HepG2 (cell line): ENCODE measurements at regions not wholly inside any gene's neighbourhood (a gene's known extent, or its start where the extent isn't known, plus 50 kb on each side); places are given as distances from the start of the nearest gene placed in this dataset.

Source experiments
- ATAC-seq: fragments of 200-7000 bp; cut with Tn5 transposase; 3 replicates; pipeline ENCODE4 v1.9.1; 2020; ENCODE audit warnings: mild to moderate bottlenecking, moderate library complexity
- BruUV-seq: library from RNA; stranded (reverse); fragments of 400-500 nt; replicated peaks from 2 replicates; lab custom pipeline; 2021; lab: Mats Ljungman, UMichigan
- CTCF ChIA-PET: fragments of 300-600 bp; formaldehyde crosslinking; extraction: SDS; loops from one replicate; lab custom pipeline; 2021; ENCODE audit warnings: low total read pairs, inconsistent platforms, low intra/inter-chr PET ratio; lab: Yijun Ruan, JAX
- POLR2A ChIA-PET: fragments of 350-600 bp; sonication (Branson Sonifier 250); formaldehyde crosslinking; loops from one replicate; lab custom pipeline; 2020; ENCODE audit warnings: antibody characterized with exemption, inconsistent platforms; lab: Yijun Ruan, JAX
- DNase-seq: peaks from one replicate; pipeline ENCODE4 v3.0.0-alpha.2; 2015; ENCODE audit warnings: low spot score
- FAIRE-seq: peaks from 3 replicates; lab custom pipeline; 2011; peaks lifted over from hg19 to GRCh38; lab: Jason Lieb, UNC
- H2AFZ ChIP-seq: one replicate; pipeline ENCODE4 v1.6.1; 2011; ENCODE audit warnings: low read length, inconsistent platforms
- H3K27ac ChIP-seq: fragments of 300-600 bp; 3 replicates; pipeline ENCODE4 v1.8.0; 2011; ENCODE audit warnings: mixed run types, mild to moderate bottlenecking, mixed read lengths, low read length, inconsistent platforms; ENCODE audit not compliant: insufficient read depth; ENCODE audit errors: extremely low read length
- H3K27me3 ChIP-seq, 2 experiments: fragments of 200-600 bp in 1 of 2; 2 replicates in 1 of 2; 3 replicates in 1 of 2; pipeline versions ENCODE4 v1.6.0 to v1.8.0; 2011; ENCODE audit warnings: low read length in 2 of 2, mild to moderate bottlenecking in 2 of 2, moderate library complexity in 2 of 2, inconsistent platforms in 1 of 2; ENCODE audit not compliant: insufficient read depth in 2 of 2, control insufficient read depth in 1 of 2
- H3K36me3 ChIP-seq, 2 experiments: fragments of 200-600 bp in 1 of 2; replicated peaks in 1 of 2; 2 replicates in 1 of 2; 3 replicates in 1 of 2; pipeline versions ENCODE4 v1.5.1 to v1.8.0; 2011; ENCODE audit warnings: low read length in 2 of 2, inconsistent platforms in 1 of 2; ENCODE audit not compliant: insufficient read depth in 2 of 2, control insufficient read depth in 1 of 2
- H3K4me1 ChIP-seq: 2 replicates; pipeline ENCODE4 v1.5.1; 2012; ENCODE audit warnings: low read length, inconsistent platforms; ENCODE audit not compliant: insufficient read depth
- H3K4me2 ChIP-seq: 2 replicates; pipeline ENCODE4 v1.6.0; 2011; ENCODE audit warnings: low read depth, low read length, inconsistent platforms
- H3K4me3 ChIP-seq, 3 experiments: fragments of 200-600 bp in 1 of 3; sonication (generic), shearing (Covaris generic) in 1 of 3; replicated peaks in 1 of 3; 2 replicates each; pipeline ENCODE4 v1.5.1; 2011 to 2016; ENCODE audit warnings: low read length in 3 of 3, inconsistent platforms in 2 of 3, low read depth in 2 of 3, mild to moderate bottlenecking in 2 of 3, control low read depth in 1 of 3, mixed read lengths in 1 of 3; ENCODE audit not compliant: insufficient read depth in 1 of 3
- H3K79me2 ChIP-seq: one replicate; pipeline ENCODE4 v1.6.1; 2011; ENCODE audit warnings: low read length, inconsistent platforms; ENCODE audit not compliant: insufficient read depth
- H3K9ac ChIP-seq: 2 replicates; pipeline ENCODE4 v1.6.0; 2011; ENCODE audit warnings: mild to moderate bottlenecking, low read depth, low read length, inconsistent platforms; ENCODE audit not compliant: insufficient read depth
- H3K9me3 ChIP-seq: 2 replicates; pipeline ENCODE4 v1.5.1; 2012; ENCODE audit warnings: mild to moderate bottlenecking, low read length
- H4K20me1 ChIP-seq: 2 replicates; pipeline ENCODE4 v1.6.0; 2011; ENCODE audit warnings: inconsistent platforms, mild to moderate bottlenecking, low read length, moderate library complexity; ENCODE audit not compliant: insufficient read depth
- FOXC1 ChIP-seq: sonication (generic); formaldehyde crosslinking; IDR thresholded peaks from 2 replicates; pipeline ENCODE4 v1.8.0; 2022; ENCODE audit warnings: mild to moderate bottlenecking, missing genetic modification reagents, borderline replicate concordance
- GLMP ChIP-seq: sonication (generic); formaldehyde crosslinking; IDR thresholded peaks from 2 replicates; pipeline ENCODE4 v1.9.0; 2021; ENCODE audit warnings: missing genetic modification reagents, mild to moderate bottlenecking, borderline replicate concordance
- ZNF430 ChIP-seq: sonication (generic); formaldehyde crosslinking; IDR thresholded peaks from 2 replicates; pipeline ENCODE4 v1.9.0; 2021; ENCODE audit warnings: mild to moderate bottlenecking, missing genetic modification reagents
- ZSCAN12 ChIP-seq: sonication (generic); formaldehyde crosslinking; IDR thresholded peaks from 2 replicates; pipeline ENCODE4 v1.9.0; 2021; ENCODE audit warnings: mild to moderate bottlenecking, missing genetic modification reagents
- ZSCAN30 ChIP-seq: sonication (generic); formaldehyde crosslinking; IDR thresholded peaks from 2 replicates; pipeline ENCODE4 v1.5.0; 2020; ENCODE audit warnings: mild to moderate bottlenecking, missing genetic modification reagents
- ZZZ3 ChIP-seq: sonication (generic); formaldehyde crosslinking; IDR thresholded peaks from 2 replicates; pipeline ENCODE4 v1.4.0; 2020; ENCODE audit warnings: missing genetic modification reagents, mild to moderate bottlenecking, borderline replicate concordance
- WGBS: methylation state at CpG from one replicate; pipeline ENCODE4 v1.1.6; 2017; ENCODE audit warnings: low lambda C conversion rate; 5-methylcytosine and 5-hydroxymethylcytosine counted together
- in situ Hi-C: cut with HindIII; loops from 2 replicates; pipeline ENCODE4 v1.10.0; 2017; ENCODE audit warnings: low pct_unique_long_range_greater_than_20kb; ENCODE audit not compliant: extremely low pct_ligation_motif_present
- intact Hi-C: fragments of 100-400 bp; cut with micrococcal nuclease; formaldehyde crosslinking; loops from one replicate; pipeline ENCODE4 v1.10.0; 2022; ENCODE audit not compliant: unreplicated experiment
- TF ChIP-seq, protein P1 (sequence below): sonication (generic); formaldehyde crosslinking; IDR thresholded peaks from 2 replicates; pipeline ENCODE4 v1.4.0; 2020; ENCODE audit warnings: missing genetic modification reagents
- TF ChIP-seq, protein P2 (sequence below): sonication (generic); formaldehyde crosslinking; IDR thresholded peaks from 2 replicates; pipeline ENCODE4 v1.5.0; 2020; ENCODE audit warnings: mild to moderate bottlenecking, missing genetic modification reagents, borderline replicate concordance

- no peak overlapping the region for H2AFZ ChIP-seq
- in situ Hi-C loops (no loop called here), intact Hi-C loops (no loop called here)
- 3% methylated on average over 2 of the region's 2 CpGs for WGBS
- no peak overlapping the region for H3K4me3 ChIP-seq
- no TSS peak for BruUV-seq
- no peak overlapping the region for H3K9ac ChIP-seq
- TF ChIP-seq, protein P1, sequence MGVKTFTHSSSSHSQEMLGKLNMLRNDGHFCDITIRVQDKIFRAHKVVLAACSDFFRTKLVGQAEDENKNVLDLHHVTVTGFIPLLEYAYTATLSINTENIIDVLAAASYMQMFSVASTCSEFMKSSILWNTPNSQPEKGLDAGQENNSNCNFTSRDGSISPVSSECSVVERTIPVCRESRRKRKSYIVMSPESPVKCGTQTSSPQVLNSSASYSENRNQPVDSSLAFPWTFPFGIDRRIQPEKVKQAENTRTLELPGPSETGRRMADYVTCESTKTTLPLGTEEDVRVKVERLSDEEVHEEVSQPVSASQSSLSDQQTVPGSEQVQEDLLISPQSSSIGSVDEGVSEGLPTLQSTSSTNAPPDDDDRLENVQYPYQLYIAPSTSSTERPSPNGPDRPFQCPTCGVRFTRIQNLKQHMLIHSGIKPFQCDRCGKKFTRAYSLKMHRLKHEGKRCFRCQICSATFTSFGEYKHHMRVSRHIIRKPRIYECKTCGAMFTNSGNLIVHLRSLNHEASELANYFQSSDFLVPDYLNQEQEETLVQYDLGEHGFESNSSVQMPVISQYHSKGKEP (CRISPR knock-in tag): no peak
- TF ChIP-seq FOXC1 (CRISPR knock-in tag) (no peak), ZSCAN30 (CRISPR knock-in tag) (no peak), GLMP (CRISPR knock-in tag) (no peak), ZNF430 (CRISPR knock-in tag) (no peak), ZZZ3 (CRISPR knock-in tag) (no peak)
- H3K4me2 ChIP-seq: no peak overlapping the region
- no peaks in the 10 kb centered on the region for H3K36me3 ChIP-seq
- H3K4me1 ChIP-seq: no peaks in the 10 kb centered on the region
- H3K27me3 ChIP-seq: peaks cover 0 to 8% of the 10 kb centered on the region in 2 experiments; a peak in 2 of 5 replicates
- H4K20me1 ChIP-seq: no peaks in the 10 kb centered on the region
- H3K79me2 ChIP-seq: no peaks in the 10 kb centered on the region
- POLR2A ChIA-PET: no interaction called here
- H3K9me3 ChIP-seq: no peaks in the 10 kb centered on the region
- no peak overlapping the region for H3K27ac ChIP-seq
- DNase-seq (no peak), ATAC-seq (no peak), FAIRE-seq (no peak)
- CTCF ChIA-PET: no interaction called here
These were observed 118.7 kb upstream of the FOXD3 start for GRCh38 chr1:63203641-63204040.

GRCh38 chr1:63205776-63206175, 116.6 kb upstream of the FOXD3 start:
- 78% methylated on average over 2 of the region's 3 CpGs for WGBS
- BruUV-seq: no TSS peak
- no peak for TF ChIP-seq ZSCAN12 (CRISPR knock-in tag)
- TF ChIP-seq, protein P2, sequence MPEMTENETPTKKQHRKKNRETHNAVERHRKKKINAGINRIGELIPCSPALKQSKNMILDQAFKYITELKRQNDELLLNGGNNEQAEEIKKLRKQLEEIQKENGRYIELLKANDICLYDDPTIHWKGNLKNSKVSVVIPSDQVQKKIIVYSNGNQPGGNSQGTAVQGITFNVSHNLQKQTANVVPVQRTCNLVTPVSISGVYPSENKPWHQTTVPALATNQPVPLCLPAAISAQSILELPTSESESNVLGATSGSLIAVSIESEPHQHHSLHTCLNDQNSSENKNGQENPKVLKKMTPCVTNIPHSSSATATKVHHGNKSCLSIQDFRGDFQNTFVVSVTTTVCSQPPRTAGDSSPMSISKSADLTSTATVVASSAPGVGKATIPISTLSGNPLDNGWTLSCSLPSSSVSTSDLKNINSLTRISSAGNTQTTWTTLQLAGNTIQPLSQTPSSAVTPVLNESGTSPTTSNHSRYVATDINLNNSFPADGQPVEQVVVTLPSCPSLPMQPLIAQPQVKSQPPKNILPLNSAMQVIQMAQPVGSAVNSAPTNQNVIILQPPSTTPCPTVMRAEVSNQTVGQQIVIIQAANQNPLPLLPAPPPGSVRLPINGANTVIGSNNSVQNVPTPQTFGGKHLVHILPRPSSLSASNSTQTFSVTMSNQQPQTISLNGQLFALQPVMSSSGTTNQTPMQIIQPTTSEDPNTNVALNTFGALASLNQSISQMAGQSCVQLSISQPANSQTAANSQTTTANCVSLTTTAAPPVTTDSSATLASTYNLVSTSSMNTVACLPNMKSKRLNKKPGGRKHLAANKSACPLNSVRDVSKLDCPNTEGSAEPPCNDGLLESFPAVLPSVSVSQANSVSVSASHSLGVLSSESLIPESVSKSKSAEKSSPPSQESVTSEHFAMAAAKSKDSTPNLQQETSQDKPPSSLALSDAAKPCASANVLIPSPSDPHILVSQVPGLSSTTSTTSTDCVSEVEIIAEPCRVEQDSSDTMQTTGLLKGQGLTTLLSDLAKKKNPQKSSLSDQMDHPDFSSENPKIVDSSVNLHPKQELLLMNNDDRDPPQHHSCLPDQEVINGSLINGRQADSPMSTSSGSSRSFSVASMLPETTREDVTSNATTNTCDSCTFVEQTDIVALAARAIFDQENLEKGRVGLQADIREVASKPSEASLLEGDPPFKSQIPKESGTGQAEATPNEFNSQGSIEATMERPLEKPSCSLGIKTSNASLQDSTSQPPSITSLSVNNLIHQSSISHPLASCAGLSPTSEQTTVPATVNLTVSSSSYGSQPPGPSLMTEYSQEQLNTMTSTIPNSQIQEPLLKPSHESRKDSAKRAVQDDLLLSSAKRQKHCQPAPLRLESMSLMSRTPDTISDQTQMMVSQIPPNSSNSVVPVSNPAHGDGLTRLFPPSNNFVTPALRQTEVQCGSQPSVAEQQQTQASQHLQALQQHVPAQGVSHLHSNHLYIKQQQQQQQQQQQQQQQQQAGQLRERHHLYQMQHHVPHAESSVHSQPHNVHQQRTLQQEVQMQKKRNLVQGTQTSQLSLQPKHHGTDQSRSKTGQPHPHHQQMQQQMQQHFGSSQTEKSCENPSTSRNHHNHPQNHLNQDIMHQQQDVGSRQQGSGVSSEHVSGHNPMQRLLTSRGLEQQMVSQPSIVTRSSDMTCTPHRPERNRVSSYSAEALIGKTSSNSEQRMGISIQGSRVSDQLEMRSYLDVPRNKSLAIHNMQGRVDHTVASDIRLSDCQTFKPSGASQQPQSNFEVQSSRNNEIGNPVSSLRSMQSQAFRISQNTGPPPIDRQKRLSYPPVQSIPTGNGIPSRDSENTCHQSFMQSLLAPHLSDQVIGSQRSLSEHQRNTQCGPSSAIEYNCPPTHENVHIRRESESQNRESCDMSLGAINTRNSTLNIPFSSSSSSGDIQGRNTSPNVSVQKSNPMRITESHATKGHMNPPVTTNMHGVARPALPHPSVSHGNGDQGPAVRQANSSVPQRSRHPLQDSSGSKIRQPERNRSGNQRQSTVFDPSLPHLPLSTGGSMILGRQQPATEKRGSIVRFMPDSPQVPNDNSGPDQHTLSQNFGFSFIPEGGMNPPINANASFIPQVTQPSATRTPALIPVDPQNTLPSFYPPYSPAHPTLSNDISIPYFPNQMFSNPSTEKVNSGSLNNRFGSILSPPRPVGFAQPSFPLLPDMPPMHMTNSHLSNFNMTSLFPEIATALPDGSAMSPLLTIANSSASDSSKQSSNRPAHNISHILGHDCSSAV (CRISPR knock-in tag): no peak

More at GRCh38 chr1:63205776-63206175, 116.6 kb upstream of the FOXD3 start:
- FAIRE-seq (no peak), DNase-seq (no peak), ATAC-seq (no peak)
- H3K27ac ChIP-seq: no peak overlapping the region
- intact Hi-C loops: no loop called here
- in situ Hi-C loops: no loop called here
- H3K9ac ChIP-seq: no peak overlapping the region
- no peak overlapping the region for H3K4me3 ChIP-seq
- H4K20me1 ChIP-seq: no peaks in the 10 kb centered on the region
- no peaks in the 10 kb centered on the region for H3K36me3 ChIP-seq
- no peak overlapping the region for H2AFZ ChIP-seq
- H3K27me3 ChIP-seq: no peaks in the 10 kb centered on the region; a peak in 1 of 5 replicates
- H3K9me3 ChIP-seq: no peaks in the 10 kb centered on the region
- ChIA-PET POLR2A (no interaction called here), CTCF (no interaction called here)
- no peaks in the 10 kb centered on the region for H3K4me1 ChIP-seq
- H3K79me2 ChIP-seq: no peaks in the 10 kb centered on the region
- H3K4me2 ChIP-seq: no peak overlapping the region
